ENCODE measurements at regions not wholly inside any gene's neighbourhood (a gene's known extent, or its start where the extent isn't known, plus 50 kb on each side); places are given as distances from the start of the nearest gene placed in this dataset.

DNA sequence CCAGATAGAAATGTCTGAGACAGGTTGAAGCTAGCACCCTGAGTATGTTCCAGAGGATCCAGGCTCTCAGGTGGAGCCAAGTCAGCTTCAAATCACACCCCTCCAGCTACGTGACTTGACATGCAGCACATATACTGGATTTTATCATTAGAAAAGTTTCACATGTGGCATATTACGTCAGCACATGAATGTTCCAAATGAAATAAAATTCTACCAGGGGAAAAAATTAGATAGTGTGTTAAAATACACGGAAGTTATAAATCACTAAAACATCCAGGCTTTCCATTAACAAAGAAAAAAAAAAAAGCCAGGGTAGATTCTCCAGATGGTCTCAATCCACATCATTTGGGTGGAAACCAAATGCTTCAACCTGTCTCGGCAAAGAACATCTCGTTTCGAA is 251.6 kb downstream of the MPDZ start:
- POLR2A ChIA-PET: no interaction called here
- 79% methylated on average over 6 of the region's 6 CpGs for WGBS (ENCODE audit: low lambda C conversion rate)
- Histone ChIP-seq H3K27ac (ENCODE audit: low read depth in 2 of 2, low read length in 1 of 2) (no peak overlapping the region), H4K20me1 (ENCODE audit: insufficient read depth) (no peaks in the 10 kb centered on the region), H3K9me2 (no peaks in the 10 kb centered on the region), H2AFZ (ENCODE audit: low read depth) (no peak overlapping the region), H3K4me3 (ENCODE audit: low read depth in 2 of 2, low read length in 1 of 2) (no peak overlapping the region), H3K4me2 (no peak overlapping the region), H3K9ac (no peak overlapping the region), H3K4me1 (ENCODE audit: control insufficient read depth in 1 of 2, insufficient read depth in 2 of 2, low read depth in 1 of 2, low read length in 1 of 2) (no peaks in the 10 kb centered on the region), H3K36me3 (replicated peaks in 1 of 2; ENCODE audit: control insufficient read depth in 1 of 2, insufficient read depth in 2 of 2, low read length in 1 of 2) (no peaks in the 10 kb centered on the region), H3K9me3 (no peaks in the 10 kb centered on the region), H3K27me3 (ENCODE audit: insufficient read depth) (no peaks in the 10 kb centered on the region), H3F3A (replicated peaks; ENCODE audit: insufficient read depth) (no peaks in the 10 kb centered on the region), H3K79me2 (ENCODE audit: insufficient read depth) (no peaks in the 10 kb centered on the region)
- CTCF ChIA-PET: interaction anchor here (0.8 kb wide), 1 partner anchor 60 kb away, joined by 4 read pairs; no protein-coding TSS in a partner anchor
- TF ChIP-seq MXI1 (IDR thresholded peaks at IDR 0.05; ENCODE audit: low read depth, low read length): no peak
- TF ChIP-seq YY1 (IDR thresholded peaks at IDR 0.05; ENCODE audit: low read depth): no peak
- no peak for TF ChIP-seq NRF1 (IDR thresholded peaks at IDR 0.05; ENCODE audit: low read depth, low read length)
- no peak for TF ChIP-seq FOXJ3 (CRISPR knock-in tag; IDR thresholded peaks at IDR 0.05)
- TF ChIP-seq, protein P1, sequence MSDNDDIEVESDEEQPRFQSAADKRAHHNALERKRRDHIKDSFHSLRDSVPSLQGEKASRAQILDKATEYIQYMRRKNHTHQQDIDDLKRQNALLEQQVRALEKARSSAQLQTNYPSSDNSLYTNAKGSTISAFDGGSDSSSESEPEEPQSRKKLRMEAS (IDR thresholded peaks at IDR 0.05; ENCODE audit: low read depth): no peak
- no peak for DNase-seq

DNA sequence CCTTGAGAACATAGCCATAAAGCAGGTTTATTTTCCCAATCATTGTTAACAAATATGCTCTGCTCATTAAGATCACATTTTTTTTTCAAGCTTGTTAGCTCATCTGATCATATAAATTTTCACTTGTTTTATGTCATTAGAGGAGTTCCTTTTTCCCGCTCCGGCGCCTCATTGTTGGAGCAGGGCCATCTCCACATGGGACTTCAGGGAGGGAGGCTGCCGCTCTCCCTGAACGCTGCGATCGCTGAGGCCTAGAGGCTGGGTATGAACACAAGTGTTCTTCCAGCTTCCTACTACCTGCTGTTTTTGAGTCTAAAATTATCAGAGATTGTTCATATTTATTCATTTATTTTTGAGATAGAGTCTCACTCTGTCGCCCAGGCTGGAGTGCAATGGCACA is 246.9 kb downstream of the MPDZ start:
- H3K4me3 ChIP-seq (ENCODE audit: low read depth in 2 of 2, low read length in 1 of 2): no peak overlapping the region
- POLR2A ChIA-PET: no interaction called here
- TF ChIP-seq YY1 (IDR thresholded peaks at IDR 0.05; ENCODE audit: low read depth) (no peak), JUND (IDR thresholded peaks at IDR 0.05) (no peak), GATA2 (CRISPR knock-in tag; IDR thresholded peaks at IDR 0.05) (no peak)
- TF ChIP-seq, protein P2, sequence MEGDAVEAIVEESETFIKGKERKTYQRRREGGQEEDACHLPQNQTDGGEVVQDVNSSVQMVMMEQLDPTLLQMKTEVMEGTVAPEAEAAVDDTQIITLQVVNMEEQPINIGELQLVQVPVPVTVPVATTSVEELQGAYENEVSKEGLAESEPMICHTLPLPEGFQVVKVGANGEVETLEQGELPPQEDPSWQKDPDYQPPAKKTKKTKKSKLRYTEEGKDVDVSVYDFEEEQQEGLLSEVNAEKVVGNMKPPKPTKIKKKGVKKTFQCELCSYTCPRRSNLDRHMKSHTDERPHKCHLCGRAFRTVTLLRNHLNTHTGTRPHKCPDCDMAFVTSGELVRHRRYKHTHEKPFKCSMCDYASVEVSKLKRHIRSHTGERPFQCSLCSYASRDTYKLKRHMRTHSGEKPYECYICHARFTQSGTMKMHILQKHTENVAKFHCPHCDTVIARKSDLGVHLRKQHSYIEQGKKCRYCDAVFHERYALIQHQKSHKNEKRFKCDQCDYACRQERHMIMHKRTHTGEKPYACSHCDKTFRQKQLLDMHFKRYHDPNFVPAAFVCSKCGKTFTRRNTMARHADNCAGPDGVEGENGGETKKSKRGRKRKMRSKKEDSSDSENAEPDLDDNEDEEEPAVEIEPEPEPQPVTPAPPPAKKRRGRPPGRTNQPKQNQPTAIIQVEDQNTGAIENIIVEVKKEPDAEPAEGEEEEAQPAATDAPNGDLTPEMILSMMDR (IDR thresholded peaks at IDR 0.05): no peak

DNA sequence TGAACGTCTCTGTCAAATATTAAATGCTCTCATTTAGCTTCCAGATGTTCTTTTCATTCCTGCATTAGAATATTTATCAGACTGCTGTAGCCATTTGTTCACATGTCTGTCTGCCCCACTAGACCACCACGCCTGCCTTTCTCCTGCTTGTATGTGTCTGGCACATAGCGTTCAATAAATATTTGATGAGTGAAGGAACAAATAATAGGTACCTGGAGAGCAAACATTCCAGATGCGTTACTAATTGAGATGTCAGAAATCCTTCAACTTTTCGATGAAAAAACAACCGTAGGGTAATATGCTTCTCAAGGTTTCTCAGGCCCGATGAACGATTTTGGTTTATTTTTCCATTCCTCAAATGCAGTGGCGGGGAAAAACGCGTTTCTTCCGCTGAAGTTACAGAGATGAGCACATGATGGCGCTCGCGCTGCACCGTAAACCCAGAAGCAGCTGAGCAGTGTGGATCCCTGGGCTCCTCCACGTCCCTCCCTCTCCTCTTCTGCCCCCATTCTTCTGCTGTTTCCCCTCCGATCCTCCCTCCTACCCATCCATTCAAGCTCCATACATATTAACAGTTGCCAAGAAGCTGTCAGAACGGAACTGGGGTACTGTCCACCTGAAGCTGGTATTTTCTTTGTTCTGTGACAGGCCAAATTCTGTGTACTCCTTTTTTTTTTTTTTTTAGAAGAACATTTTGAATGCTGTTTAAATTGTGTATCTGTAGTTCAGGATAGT is 245.4 kb downstream of the MPDZ start:
- Histone ChIP-seq H3K27ac (ENCODE audit: low read depth in 2 of 2, low read length in 1 of 2) (no peak overlapping the region; a peak in 1 of 4 replicates), H2AFZ (ENCODE audit: low read depth) (peak overlapping the region; percentile 73), H3K4me2 (peak overlapping the region; percentile 71), H3K4me1 (ENCODE audit: control insufficient read depth in 1 of 2, insufficient read depth in 2 of 2, low read depth in 1 of 2, low read length in 1 of 2) (peaks cover 0 to 2% of the 10 kb centered on the region in 2 experiments; a peak in 1 of 4 replicates), H3K79me2 (ENCODE audit: insufficient read depth) (no peaks in the 10 kb centered on the region), H3F3A (replicated peaks; ENCODE audit: insufficient read depth) (no peaks in the 10 kb centered on the region), H3K36me3 (replicated peaks in 1 of 2; ENCODE audit: control insufficient read depth in 1 of 2, insufficient read depth in 2 of 2, low read length in 1 of 2) (no peaks in the 10 kb centered on the region), H4K20me1 (ENCODE audit: insufficient read depth) (no peaks in the 10 kb centered on the region), H3K4me3 (ENCODE audit: low read depth in 2 of 2, low read length in 1 of 2) (peak overlapping the region; percentile 24 to 56), H3K9ac (no peak overlapping the region), H3K9me3 (no peaks in the 10 kb centered on the region), H3K27me3 (ENCODE audit: insufficient read depth) (no peaks in the 10 kb centered on the region), H3K9me2 (no peaks in the 10 kb centered on the region)
- WGBS (ENCODE audit: low lambda C conversion rate): 11% methylated on average over 19 of the region's 19 CpGs
- CTCF ChIA-PET: interaction anchor here (0.6 to 5.7 kb wide), 55 partner anchors 9 to 1735 kb away, joined by 3 to 89 read pairs (median 4); partner anchors contain the start of gene LURAP1L
- POLR2A ChIA-PET: no interaction called here
- peak; percentile 87 for DNase-seq
- TF ChIP-seq, protein P3, sequence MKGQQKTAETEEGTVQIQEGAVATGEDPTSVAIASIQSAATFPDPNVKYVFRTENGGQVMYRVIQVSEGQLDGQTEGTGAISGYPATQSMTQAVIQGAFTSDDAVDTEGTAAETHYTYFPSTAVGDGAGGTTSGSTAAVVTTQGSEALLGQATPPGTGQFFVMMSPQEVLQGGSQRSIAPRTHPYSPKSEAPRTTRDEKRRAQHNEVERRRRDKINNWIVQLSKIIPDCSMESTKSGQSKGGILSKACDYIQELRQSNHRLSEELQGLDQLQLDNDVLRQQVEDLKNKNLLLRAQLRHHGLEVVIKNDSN (IDR thresholded peaks at IDR 0.05; ENCODE audit: borderline replicate concordance, low read depth): no peak
- TF ChIP-seq RAD21 (IDR thresholded peaks at IDR 0.05; ENCODE audit: low read length): peak; percentile 93
- no peak for TF ChIP-seq RFX5 (IDR thresholded peaks at IDR 0.05; ENCODE audit: low read length)
- 0 out of 2 replicates have a peak, but pooled peaks have one; percentile 4 for TF ChIP-seq ELF1 (IDR thresholded peaks at IDR 0.05)
- TF ChIP-seq, protein P4, sequence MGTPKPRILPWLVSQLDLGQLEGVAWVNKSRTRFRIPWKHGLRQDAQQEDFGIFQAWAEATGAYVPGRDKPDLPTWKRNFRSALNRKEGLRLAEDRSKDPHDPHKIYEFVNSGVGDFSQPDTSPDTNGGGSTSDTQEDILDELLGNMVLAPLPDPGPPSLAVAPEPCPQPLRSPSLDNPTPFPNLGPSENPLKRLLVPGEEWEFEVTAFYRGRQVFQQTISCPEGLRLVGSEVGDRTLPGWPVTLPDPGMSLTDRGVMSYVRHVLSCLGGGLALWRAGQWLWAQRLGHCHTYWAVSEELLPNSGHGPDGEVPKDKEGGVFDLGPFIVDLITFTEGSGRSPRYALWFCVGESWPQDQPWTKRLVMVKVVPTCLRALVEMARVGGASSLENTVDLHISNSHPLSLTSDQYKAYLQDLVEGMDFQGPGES (IDR thresholded peaks at IDR 0.05; ENCODE audit: low read depth, low read length): no peak
- TF ChIP-seq, protein P5, sequence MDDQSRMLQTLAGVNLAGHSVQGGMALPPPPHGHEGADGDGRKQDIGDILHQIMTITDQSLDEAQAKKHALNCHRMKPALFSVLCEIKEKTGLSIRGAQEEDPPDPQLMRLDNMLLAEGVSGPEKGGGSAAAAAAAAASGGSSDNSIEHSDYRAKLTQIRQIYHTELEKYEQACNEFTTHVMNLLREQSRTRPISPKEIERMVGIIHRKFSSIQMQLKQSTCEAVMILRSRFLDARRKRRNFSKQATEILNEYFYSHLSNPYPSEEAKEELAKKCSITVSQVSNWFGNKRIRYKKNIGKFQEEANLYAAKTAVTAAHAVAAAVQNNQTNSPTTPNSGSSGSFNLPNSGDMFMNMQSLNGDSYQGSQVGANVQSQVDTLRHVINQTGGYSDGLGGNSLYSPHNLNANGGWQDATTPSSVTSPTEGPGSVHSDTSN (IDR thresholded peaks at IDR 0.05): no peak
- no peak for TF ChIP-seq RXRA (IDR thresholded peaks at IDR 0.05; ENCODE audit: borderline replicate concordance, low read depth)

More for the DNA sequence above, 246.9 kb downstream of the MPDZ start:
- Histone ChIP-seq H3K27ac (ENCODE audit: low read depth in 2 of 2, low read length in 1 of 2) (no peak overlapping the region), H3K36me3 (replicated peaks in 1 of 2; ENCODE audit: control insufficient read depth in 1 of 2, insufficient read depth in 2 of 2, low read length in 1 of 2) (no peaks in the 10 kb centered on the region), H3K9me3 (no peaks in the 10 kb centered on the region), H3F3A (replicated peaks; ENCODE audit: insufficient read depth) (no peaks in the 10 kb centered on the region), H3K9ac (no peak overlapping the region), H3K79me2 (ENCODE audit: insufficient read depth) (no peaks in the 10 kb centered on the region), H3K4me1 (ENCODE audit: control insufficient read depth in 1 of 2, insufficient read depth in 2 of 2, low read depth in 1 of 2, low read length in 1 of 2) (peaks cover 0 to 2% of the 10 kb centered on the region in 2 experiments; a peak in 1 of 4 replicates), H3K27me3 (ENCODE audit: insufficient read depth) (no peaks in the 10 kb centered on the region), H3K9me2 (no peaks in the 10 kb centered on the region), H3K4me2 (no peak overlapping the region), H4K20me1 (ENCODE audit: insufficient read depth) (no peaks in the 10 kb centered on the region), H2AFZ (ENCODE audit: low read depth) (no peak overlapping the region)
- WGBS (ENCODE audit: low lambda C conversion rate): 99% methylated on average over 8 of the region's 8 CpGs
- DNase-seq: no peak
- CTCF ChIA-PET: interaction anchor here (0.6 to 5.7 kb wide), 7 partner anchors 8 to 1736 kb away, joined by 3 to 89 read pairs (median 4); partner anchors contain the start of gene LURAP1L
